NCI-H1694 (cell line): ENCODE measurements at regions not wholly inside any gene's neighbourhood (a gene's known extent, or its start where the extent isn't known, plus 50 kb on each side); places are given as distances from the start of the nearest gene placed in this dataset.

ENCODE experiments used
- DNase-seq: peaks from one replicate; lab custom pipeline; 2025; lab: John Stamatoyannopoulos, UW

- no peak for DNase-seq
Observed at GRCh38 chr16:51665436-51665998, 514.4 kb upstream of the SALL1 start.

GRCh38 chr16:51658531-51658930, 507.5 kb upstream of the SALL1 start:
- DNase-seq, result no peak

- DNase-seq, result no peak
Observed at GRCh38 chr16:51657848-51658247, 506.8 kb upstream of the SALL1 start.

GRCh38 chr16:51655249-51655648, 504.2 kb upstream of the SALL1 start:
- DNase-seq, result no peak

- peak; percentile 16 for DNase-seq
Observed at GRCh38 chr16:51651061-51651466, 500.0 kb upstream of the SALL1 start.

- DNase-seq, result no peak
Observed at GRCh38 chr16:51649631-51650030, 498.6 kb upstream of the SALL1 start.

GRCh38 chr16:51648526-51648925, 497.5 kb upstream of the SALL1 start:
- DNase-seq, result no peak

GRCh38 chr16:51641191-51641765, 490.2 kb upstream of the SALL1 start:
- no peak for DNase-seq

- DNase-seq, result no peak
Observed at GRCh38 chr16:51640196-51640595, 489.1 kb upstream of the SALL1 start.

GRCh38 chr16:51638339-51639135, 487.5 kb upstream of the SALL1 start:
- no peak for DNase-seq

GRCh38 chr16:51637770-51638094, 486.7 kb upstream of the SALL1 start:
- DNase-seq, result peak; percentile 26

GRCh38 chr16:51636920-51637769, 486.1 kb upstream of the SALL1 start:
- DNase-seq, result no peak

- no peak for DNase-seq
Observed at GRCh38 chr16:51635181-51635580, 484.1 kb upstream of the SALL1 start.

- DNase-seq, result no peak
Observed at GRCh38 chr16:51630076-51630475, 479.0 kb upstream of the SALL1 start.

GRCh38 chr16:51629576-51629975, 478.5 kb upstream of the SALL1 start:
- DNase-seq, result no peak

- DNase-seq, result no peak
Observed at GRCh38 chr16:51624080-51624775, 473.2 kb upstream of the SALL1 start.

GRCh38 chr16:51621610-51622009, 470.5 kb upstream of the SALL1 start:
- DNase-seq, result no peak

GRCh38 chr16:51615141-51615540, 464.1 kb upstream of the SALL1 start:
- no peak for DNase-seq

- DNase-seq, result no peak
Observed at GRCh38 chr16:51607201-51607651, 456.2 kb upstream of the SALL1 start.

- DNase-seq, result no peak
Observed at GRCh38 chr16:51596247-51596646, 445.2 kb upstream of the SALL1 start.

- DNase-seq, result peak; percentile 44
Observed at GRCh38 chr16:51592535-51593300, 441.6 kb upstream of the SALL1 start.
